Tibial nerve (tissue), 4 donors: ENCODE measurements at regions not wholly inside any gene's neighbourhood (a gene's known extent, or its start where the extent isn't known, plus 50 kb on each side); places are given as distances from the start of the nearest gene placed in this dataset.

ENCODE experiments used
- DNase-seq, 2 donors: peaks; one replicate each; pipeline ENCODE4 v3.0.0-alpha.2; 2019; ENCODE audit warnings: low spot score in 2 of 2
- H3K27ac ChIP-seq, 4 donors: fragments of 200-600 bp; sonication (generic) in 3 of 4; one replicate each; pipeline ENCODE4 v1.5.1; 2017 to 2019; ENCODE audit warnings: mild to moderate bottlenecking in 1 of 4
- H3K27me3 ChIP-seq, 2 donors: fragments of 200-600 bp; sonication (generic) in 1 of 2; one replicate each; pipeline versions ENCODE4 v1.5.1 to v1.6.0; 2017 to 2019
- H3K36me3 ChIP-seq, 3 donors: fragments of 200-600 bp; sonication (generic); one replicate each; pipeline ENCODE4 v1.5.1; 2018 to 2019
- H3K4me1 ChIP-seq, 4 donors: fragments of 200-600 bp; sonication (generic) in 3 of 4; one replicate each; pipeline ENCODE4 v1.5.1; 2017 to 2019
- H3K4me3 ChIP-seq, 4 donors: fragments of 200-600 bp; sonication (generic) in 3 of 4; one replicate each; pipeline ENCODE4 v1.5.1; 2017 to 2019; ENCODE audit warnings: mild to moderate bottlenecking in 1 of 4, moderate library complexity in 1 of 4
- H3K9me3 ChIP-seq, 4 donors: fragments of 200-600 bp; sonication (generic) in 3 of 4; one replicate each; pipeline ENCODE4 v1.5.1; 2017 to 2019
- CTCF ChIP-seq, 5 experiments: fragments of 200-600 bp in 3 of 5; fragments of 450-650 bp in 2 of 5; sonication (generic) in 3 of 5; IDR thresholded peaks; one replicate each; pipeline ENCODE4 v1.5.1; 2016 to 2019; ENCODE audit warnings: antibody characterized with exemption in 5 of 5, mild to moderate bottlenecking in 3 of 5, moderate library complexity in 2 of 5
- EP300 ChIP-seq, 2 donors: sonication (generic); formaldehyde crosslinking; IDR thresholded peaks; one replicate each; pipeline ENCODE4 v1.6.1; 2017; ENCODE audit warnings: antibody characterized with exemption in 2 of 2, mild to moderate bottlenecking in 1 of 2
- POLR2A ChIP-seq, 2 donors: fragments of 450-650 bp; IDR thresholded peaks; one replicate each; pipeline ENCODE4 v1.6.1; 2017; ENCODE audit warnings: antibody characterized with exemption in 2 of 2, mild to moderate bottlenecking in 2 of 2, moderate library complexity in 2 of 2
- WGBS, 2 donors: methylation state at CpG; one replicate each; pipeline ENCODE4 v1.1.5; 2018; 5-methylcytosine and 5-hydroxymethylcytosine counted together

GRCh38 chr17:71740866-71741265 lies 380.0 kb upstream of the SOX9 start:
- Histone ChIP-seq H3K27ac (no peak overlapping the region), H3K4me3 (no peak overlapping the region), H3K9me3 (no peaks in the 10 kb centered on the region), H3K4me1 (no peaks in the 10 kb centered on the region), H3K27me3 (no peaks in the 10 kb centered on the region), H3K36me3 (no peaks in the 10 kb centered on the region)
- 38 to 49% methylated on average over 3 of the region's 3 CpGs for WGBS, 2 donors
- DNase-seq, result no peak
- no peak for TF ChIP-seq CTCF (IDR thresholded peaks at IDR 0.05)
- TF ChIP-seq EP300 (IDR thresholded peaks at IDR 0.05), result no peak
- TF ChIP-seq POLR2A (IDR thresholded peaks at IDR 0.05), result no peak

GRCh38 chr17:71741836-71742235 lies 379.0 kb upstream of the SOX9 start:
- Histone ChIP-seq H3K4me1 (no peaks in the 10 kb centered on the region), H3K36me3 (no peaks in the 10 kb centered on the region), H3K4me3 (no peak overlapping the region), H3K27ac (no peak overlapping the region), H3K9me3 (no peaks in the 10 kb centered on the region), H3K27me3 (no peaks in the 10 kb centered on the region)
- DNase-seq, result no peak
- TF ChIP-seq POLR2A (IDR thresholded peaks at IDR 0.05) (no peak), CTCF (IDR thresholded peaks at IDR 0.05) (no peak), EP300 (IDR thresholded peaks at IDR 0.05) (no peak)

- DNase-seq, result no peak
- no peaks in the 10 kb centered on the region for H3K27me3 ChIP-seq
Observed at GRCh38 chr17:71748872-71749271, 371.9 kb upstream of the SOX9 start.

GRCh38 chr17:71753070-71753469 lies 367.8 kb upstream of the SOX9 start:
- Histone ChIP-seq H3K27me3 (no peaks in the 10 kb centered on the region), H3K9me3 (no peaks in the 10 kb centered on the region), H3K4me1 (no peaks in the 10 kb centered on the region), H3K27ac (no peak overlapping the region), H3K4me3 (no peak overlapping the region), H3K36me3 (no peaks in the 10 kb centered on the region)
- 82 to 84% methylated on average over 3 of the region's 3 CpGs for WGBS, 2 donors
- TF ChIP-seq EP300 (IDR thresholded peaks at IDR 0.05) (no peak), CTCF (IDR thresholded peaks at IDR 0.05) (no peak), POLR2A (IDR thresholded peaks at IDR 0.05) (no peak)
- DNase-seq, result no peak

More at GRCh38 chr17:71748872-71749271, 371.9 kb upstream of the SOX9 start:
- Histone ChIP-seq H3K27ac (no peak overlapping the region), H3K4me3 (no peak overlapping the region), H3K4me1 (no peaks in the 10 kb centered on the region), H3K9me3 (no peaks in the 10 kb centered on the region), H3K36me3 (no peaks in the 10 kb centered on the region)
- TF ChIP-seq EP300 (IDR thresholded peaks at IDR 0.05) (no peak), CTCF (IDR thresholded peaks at IDR 0.05) (no peak), POLR2A (IDR thresholded peaks at IDR 0.05) (no peak)

- 68 to 79% methylated on average over 5 of the region's 5 CpGs for WGBS, 2 donors
- H3K4me1 ChIP-seq, result no peaks in the 10 kb centered on the region
Observed at GRCh38 chr17:71757156-71757555, 363.7 kb upstream of the SOX9 start.

More at GRCh38 chr17:71757156-71757555, 363.7 kb upstream of the SOX9 start:
- TF ChIP-seq CTCF (IDR thresholded peaks at IDR 0.05) (no peak), POLR2A (IDR thresholded peaks at IDR 0.05) (no peak), EP300 (IDR thresholded peaks at IDR 0.05) (no peak)
- Histone ChIP-seq H3K27me3 (no peaks in the 10 kb centered on the region), H3K36me3 (no peaks in the 10 kb centered on the region), H3K27ac (no peak overlapping the region), H3K9me3 (no peaks in the 10 kb centered on the region), H3K4me3 (no peak overlapping the region)
- DNase-seq, result no peak
